HG03108 (cell line): ENCODE measurements at regions not wholly inside any gene's neighbourhood (a gene's known extent, or its start where the extent isn't known, plus 50 kb on each side); places are given as distances from the start of the nearest gene placed in this dataset.
"Not testable (repeated sequence)": the region's sequence is repeated elsewhere in the genome, so short reads cannot be mapped to it uniquely, and the experiment has no call there.

Experiments
- ATAC-seq: cut with Tn5 transposase; IDR thresholded peaks from one replicate; pipeline ENCODE4 v1.9.1; 2021; ENCODE audit warnings: moderate library complexity; ENCODE audit not compliant: unreplicated experiment

DNA sequence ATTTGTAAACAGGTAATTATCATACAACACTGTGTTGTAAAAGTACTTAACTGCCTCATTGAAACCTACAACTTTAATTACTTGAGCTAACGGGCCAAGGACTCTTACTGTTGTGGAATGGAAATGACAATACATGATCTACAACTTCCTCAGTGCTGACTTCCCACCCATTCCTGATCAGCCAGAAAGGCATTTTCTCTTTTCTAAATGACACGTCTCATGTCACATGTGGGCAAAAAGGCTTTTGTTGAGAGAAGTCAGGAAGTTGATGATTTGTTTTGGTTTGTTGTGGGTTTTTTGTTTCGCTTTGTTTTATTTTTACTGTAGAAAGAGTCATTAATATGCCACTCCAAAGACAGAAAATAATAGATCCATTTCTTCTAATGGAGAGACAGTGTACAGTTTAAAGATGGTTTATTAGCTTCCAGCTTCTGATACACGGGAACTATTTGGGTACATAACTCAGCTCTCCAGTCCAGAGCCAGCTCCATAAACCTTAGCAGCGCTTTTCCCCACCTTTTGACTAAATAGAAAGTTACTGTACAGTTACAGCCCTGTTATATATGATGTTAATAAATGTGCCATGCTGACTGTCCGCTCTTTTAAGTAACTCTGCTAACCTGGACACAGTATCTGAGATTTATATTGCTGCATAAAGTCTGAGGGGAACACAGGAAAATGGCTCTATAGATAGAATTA is 509.4 kb upstream of the API5 start:
- ATAC-seq: no peak

GRCh38 chr11:42806191-42806590 is 505.6 kb upstream of the API5 start:
- ATAC-seq: no peak

GRCh38 chr11:42812361-42812760 is 499.4 kb upstream of the API5 start:
- no peak for ATAC-seq

GRCh38 chr11:42812960-42813359 is 498.8 kb upstream of the API5 start:
- no peak for ATAC-seq

DNA sequence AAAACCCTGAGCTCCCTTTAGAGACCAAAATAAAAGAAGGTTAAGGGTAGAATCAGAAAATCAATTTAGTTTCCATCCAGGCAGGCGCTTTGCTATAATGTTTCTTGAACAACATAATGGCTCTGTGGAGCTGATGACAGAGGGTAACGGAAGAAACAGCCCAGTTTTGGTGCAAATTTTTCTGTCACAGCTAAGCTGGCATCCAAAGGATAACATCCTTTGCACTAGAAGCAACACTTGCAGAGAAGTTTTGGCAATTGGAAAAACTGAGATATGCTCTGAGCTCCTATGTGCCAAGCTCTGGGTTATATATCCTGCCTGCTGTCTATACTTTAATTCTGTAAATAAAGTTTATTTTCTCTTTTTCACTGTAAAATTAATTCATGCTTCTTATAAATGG is 495.3 kb upstream of the API5 start:
- ATAC-seq: no peak

- no peak for ATAC-seq
Measured at GRCh38 chr11:42819126-42819525, 492.7 kb upstream of the API5 start.

DNA sequence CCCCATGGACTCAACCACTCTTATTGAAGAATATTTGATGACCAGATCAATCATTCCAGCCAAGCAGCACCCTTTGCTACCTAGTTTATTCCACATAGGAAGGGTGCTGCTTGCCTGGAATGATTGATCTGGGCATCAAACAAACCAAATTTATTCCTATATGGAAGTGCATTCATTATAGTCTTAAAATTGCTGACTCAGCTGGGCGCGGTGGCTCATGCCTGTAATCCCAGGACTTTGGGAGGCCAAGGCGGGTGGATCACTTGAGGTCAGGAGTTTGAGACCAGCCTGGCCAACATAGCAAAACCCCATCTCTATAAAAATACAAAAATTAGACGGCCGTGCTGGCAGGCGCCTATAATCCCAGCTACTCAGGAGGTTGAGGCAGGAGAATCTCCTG is 489.6 kb upstream of the API5 start:
- not testable (repeated sequence) for ATAC-seq

DNA sequence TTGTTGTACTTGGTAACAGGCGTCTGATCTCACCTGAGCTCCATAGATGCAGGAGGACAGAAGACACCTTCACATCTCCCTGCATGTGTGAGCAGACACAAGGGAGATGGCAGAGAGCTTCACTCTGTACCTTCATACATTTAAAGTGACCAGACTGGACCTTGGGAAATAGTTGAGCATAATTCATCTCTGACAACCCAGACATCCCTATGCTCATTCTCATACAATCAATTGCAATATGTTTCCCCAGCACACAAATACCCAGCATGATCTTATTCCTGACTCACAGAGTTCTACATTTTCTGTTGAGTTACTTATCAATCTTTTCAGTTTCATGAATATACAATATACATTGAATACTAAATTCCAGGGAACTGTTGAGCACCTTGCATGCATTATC is 488.2 kb upstream of the API5 start:
- ATAC-seq: no peak

- no peak for ATAC-seq
Measured at GRCh38 chr11:42824067-42824466, 487.7 kb upstream of the API5 start.

GRCh38 chr11:42825598-42825997 is 486.2 kb upstream of the API5 start:
- no peak for ATAC-seq

- no peak for ATAC-seq
Measured at GRCh38 chr11:42827845-42828244, 484.0 kb upstream of the API5 start.

GRCh38 chr11:42837994-42838393 is 473.8 kb upstream of the API5 start:
- ATAC-seq: no peak

- ATAC-seq: no peak
Measured at GRCh38 chr11:42840176-42840829, 471.5 kb upstream of the API5 start.

DNA sequence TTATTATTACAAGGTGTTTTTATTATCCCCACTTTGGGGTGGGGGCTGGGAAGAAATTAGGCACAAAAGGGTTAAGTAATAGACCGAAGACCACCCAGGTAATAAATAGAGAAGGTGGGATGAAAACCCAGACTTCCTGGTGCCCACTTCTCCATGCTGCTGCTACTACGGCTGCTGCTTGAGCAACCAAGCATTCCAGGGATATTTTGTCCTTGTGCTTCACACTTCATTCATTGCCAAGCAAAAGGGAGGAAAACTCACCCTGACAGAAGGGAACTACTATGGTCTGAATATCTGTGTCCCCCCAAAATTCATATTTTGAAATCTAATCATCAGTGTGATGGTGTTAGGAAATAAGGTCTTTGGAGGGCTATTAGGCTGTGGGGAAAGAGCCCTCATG is 470.9 kb upstream of the API5 start:
- ATAC-seq: no peak

DNA sequence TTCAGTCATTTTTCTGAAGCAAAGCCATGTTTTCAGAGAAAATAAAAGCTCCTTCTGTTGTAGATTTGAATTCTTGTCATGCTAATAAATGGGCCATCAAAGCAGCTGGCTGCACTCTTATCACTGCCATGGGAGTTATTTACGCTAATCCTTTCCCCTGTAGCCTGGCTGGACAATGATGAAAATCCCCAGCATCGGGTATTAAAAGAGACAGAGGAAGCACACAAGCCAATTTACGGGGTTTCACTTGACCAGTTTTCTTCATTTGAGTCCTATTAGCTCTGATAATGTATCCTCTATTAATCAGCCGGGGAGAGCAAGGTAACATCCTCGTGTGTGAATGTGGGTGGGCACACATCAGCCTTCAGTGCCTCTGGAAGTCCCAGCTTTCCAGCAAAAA is 470.2 kb upstream of the API5 start:
- ATAC-seq: no peak

DNA sequence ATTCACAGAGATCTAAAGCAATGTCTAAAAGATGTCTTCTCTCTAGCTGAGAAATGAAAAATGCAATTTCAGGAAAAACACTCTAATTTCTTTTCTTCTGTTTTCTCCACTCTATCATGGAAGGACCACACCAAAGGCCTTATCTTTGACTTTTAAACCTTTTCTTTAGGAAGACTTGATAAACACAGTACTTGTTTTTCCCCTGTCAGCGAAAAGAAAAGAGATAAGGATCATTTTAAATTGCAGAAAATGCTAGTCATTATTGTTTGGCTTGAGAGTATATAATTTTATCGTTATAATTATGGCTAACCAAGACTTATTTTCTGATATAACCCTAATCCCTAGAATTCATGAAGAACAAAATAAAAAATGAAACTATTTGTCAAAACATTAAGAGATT is 462.4 kb upstream of the API5 start:
- ATAC-seq: no peak

GRCh38 chr11:42857344-42857743 is 454.5 kb upstream of the API5 start:
- ATAC-seq: no peak

- ATAC-seq: no peak
Measured at GRCh38 chr11:42870480-42870879, 441.3 kb upstream of the API5 start.

DNA sequence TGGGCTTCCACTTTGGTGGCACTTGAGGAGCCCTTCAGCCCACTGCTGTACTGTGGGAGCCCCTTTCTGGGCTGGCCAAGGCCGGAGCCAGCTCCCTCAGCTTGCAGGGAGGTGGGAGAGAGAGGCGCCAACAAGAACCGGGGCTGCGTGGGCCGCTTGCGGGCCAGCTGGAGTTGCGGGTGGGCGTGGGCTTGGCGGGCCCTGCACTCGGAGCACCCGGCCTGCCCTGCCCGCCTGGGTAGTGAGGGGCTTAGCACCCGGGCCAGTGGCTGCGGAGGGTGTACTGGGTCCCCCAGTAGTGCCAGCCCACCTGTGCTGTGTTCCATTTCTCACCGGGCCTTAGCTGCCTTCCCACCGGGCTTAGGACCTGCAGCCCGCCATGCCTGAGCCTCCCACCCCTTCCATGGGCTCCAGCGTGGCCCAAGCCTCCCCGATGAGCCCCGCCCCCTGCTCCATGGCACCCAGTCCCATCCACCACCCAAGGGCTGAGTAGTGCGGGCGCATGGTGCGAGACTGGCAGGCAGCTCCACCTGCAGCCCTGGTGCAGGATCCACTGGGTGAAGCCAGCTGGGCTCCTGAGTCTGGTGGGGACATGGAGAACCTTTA is 437.9 kb upstream of the API5 start:
- not testable (repeated sequence) for ATAC-seq

DNA sequence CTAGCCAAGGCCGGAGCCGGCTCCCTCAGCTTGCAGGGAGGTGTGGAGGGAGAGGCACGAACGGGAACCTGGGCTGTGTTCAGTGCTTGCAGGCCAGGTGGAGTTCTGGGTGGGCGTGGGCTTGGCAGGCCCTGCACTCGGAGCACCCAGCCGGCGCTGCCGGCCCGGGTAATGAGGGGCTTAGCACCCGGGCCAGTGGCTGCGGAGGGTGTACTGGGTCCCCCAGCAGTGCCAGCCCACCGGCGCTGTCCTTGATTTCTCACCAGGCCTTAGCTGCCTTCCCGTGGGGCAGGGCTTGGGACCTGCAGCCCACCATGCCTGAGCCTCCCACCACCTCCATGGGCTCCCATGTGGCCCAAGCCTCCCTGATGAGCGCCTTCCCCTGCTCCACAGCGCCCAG is 430.5 kb upstream of the API5 start:
- ATAC-seq: not testable (repeated sequence)

- ATAC-seq: no peak
Measured at GRCh38 chr11:42890773-42891172, 421.0 kb upstream of the API5 start.

DNA sequence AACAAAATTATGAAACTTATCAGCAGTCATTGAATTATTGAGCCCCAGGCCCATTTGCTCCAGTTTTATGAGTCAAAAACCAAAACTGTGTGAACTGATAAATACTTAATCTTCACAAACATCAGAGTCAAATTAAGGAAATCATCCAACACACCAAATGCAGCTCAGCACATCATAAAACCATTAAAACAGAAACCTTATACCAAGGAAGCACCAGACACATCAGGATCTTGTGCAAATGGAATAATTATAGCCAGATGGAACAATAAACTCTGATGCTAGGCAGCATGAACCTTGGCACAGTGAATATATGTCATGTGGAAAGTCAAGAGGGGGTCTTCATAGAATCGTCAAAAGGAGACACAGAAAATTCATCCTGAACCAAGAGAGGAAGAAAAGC is 410.7 kb upstream of the API5 start:
- no peak for ATAC-seq
